ENCODE measurements at regions not wholly inside any gene's neighbourhood (a gene's known extent, or its start where the extent isn't known, plus 50 kb on each side); places are given as distances from the start of the nearest gene placed in this dataset.
"Not testable (repeated sequence)": the region's sequence is repeated elsewhere in the genome, so short reads cannot be mapped to it uniquely, and the experiment has no call there.

- Histone ChIP-seq H3K9me3 (ENCODE audit: control insufficient read depth in 1 of 2, low read length in 2 of 2) (no peaks in the 10 kb centered on the region), H3K36me3 (ENCODE audit: control insufficient read depth in 1 of 2, insufficient read depth in 2 of 2, low read length in 2 of 2) (no peaks in the 10 kb centered on the region), H3K4me1 (ENCODE audit: control insufficient read depth in 1 of 2, insufficient read depth in 2 of 2, low read length in 2 of 2) (no peaks in the 10 kb centered on the region), H3K4me3 (ENCODE audit: low read depth in 1 of 2, low read length in 2 of 2) (no peak overlapping the region), H3K27ac (ENCODE audit: low read length) (no peak overlapping the region), H3K27me3 (ENCODE audit: low read depth, low read length) (no peaks in the 10 kb centered on the region)
Measured at GRCh38 chr3:76267851-76268380, 482.6 kb upstream of the ZNF717 start.

- Histone ChIP-seq H3K27ac (ENCODE audit: low read length) (no peak overlapping the region), H3K36me3 (ENCODE audit: control insufficient read depth in 1 of 2, insufficient read depth in 2 of 2, low read length in 2 of 2) (no peaks in the 10 kb centered on the region), H3K27me3 (ENCODE audit: low read depth, low read length) (no peaks in the 10 kb centered on the region), H3K4me1 (ENCODE audit: control insufficient read depth in 1 of 2, insufficient read depth in 2 of 2, low read length in 2 of 2) (no peaks in the 10 kb centered on the region), H3K9me3 (ENCODE audit: control insufficient read depth in 1 of 2, low read length in 2 of 2) (no peaks in the 10 kb centered on the region), H3K4me3 (ENCODE audit: low read depth in 1 of 2, low read length in 2 of 2) (no peak overlapping the region)
Measured at GRCh38 chr3:76293856-76294255, 508.5 kb upstream of the ZNF717 start.

- Histone ChIP-seq H3K27me3 (ENCODE audit: low read depth, low read length) (no peaks in the 10 kb centered on the region), H3K4me1 (ENCODE audit: control insufficient read depth in 1 of 2, insufficient read depth in 2 of 2, low read length in 2 of 2) (no peaks in the 10 kb centered on the region), H3K9me3 (ENCODE audit: control insufficient read depth in 1 of 2, low read length in 2 of 2) (no peaks in the 10 kb centered on the region), H3K36me3 (ENCODE audit: control insufficient read depth in 1 of 2, insufficient read depth in 2 of 2, low read length in 2 of 2) (no peaks in the 10 kb centered on the region), H3K27ac (ENCODE audit: low read length) (no peak overlapping the region), H3K4me3 (ENCODE audit: low read depth in 1 of 2, low read length in 2 of 2) (no peak overlapping the region)
Measured at GRCh38 chr3:76300746-76301145, 515.4 kb upstream of the ZNF717 start.

DNA sequence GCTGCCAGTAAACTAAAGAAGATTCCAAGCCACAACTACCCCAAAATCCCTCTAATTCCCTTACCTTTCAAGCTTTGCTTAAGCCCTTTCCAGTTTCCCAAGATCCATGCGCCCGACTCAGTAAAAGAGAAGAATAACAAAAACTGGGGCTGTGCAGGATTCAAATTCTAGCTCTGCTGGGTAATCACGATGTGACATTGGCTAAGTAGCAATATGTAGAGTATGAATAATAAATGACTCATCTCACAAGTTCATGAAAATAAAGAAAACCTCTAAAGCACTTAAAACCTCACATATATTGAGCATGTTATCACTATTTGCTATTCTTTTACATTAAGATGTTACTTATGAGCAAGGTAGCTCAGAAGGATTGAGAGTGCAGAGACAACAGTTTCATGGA is 522.2 kb upstream of the ZNF717 start:
- no peaks in the 10 kb centered on the region for H3K36me3 ChIP-seq (ENCODE audit: control insufficient read depth in 1 of 2, insufficient read depth in 2 of 2, low read length in 2 of 2)

GRCh38 chr3:76308541-76308940 is 523.2 kb upstream of the ZNF717 start:
- Histone ChIP-seq H3K4me1 (ENCODE audit: control insufficient read depth in 1 of 2, insufficient read depth in 2 of 2, low read length in 2 of 2) (no peaks in the 10 kb centered on the region), H3K36me3 (ENCODE audit: control insufficient read depth in 1 of 2, insufficient read depth in 2 of 2, low read length in 2 of 2) (no peaks in the 10 kb centered on the region), H3K27ac (ENCODE audit: low read length) (no peak overlapping the region)

More for the DNA sequence above, 522.2 kb upstream of the ZNF717 start:
- Histone ChIP-seq H3K27me3 (ENCODE audit: low read depth, low read length) (no peaks in the 10 kb centered on the region), H3K4me1 (ENCODE audit: control insufficient read depth in 1 of 2, insufficient read depth in 2 of 2, low read length in 2 of 2) (no peaks in the 10 kb centered on the region), H3K4me3 (ENCODE audit: low read depth in 1 of 2, low read length in 2 of 2) (no peak overlapping the region), H3K27ac (ENCODE audit: low read length) (no peak overlapping the region), H3K9me3 (ENCODE audit: control insufficient read depth in 1 of 2, low read length in 2 of 2) (peaks cover 0 to 4% of the 10 kb centered on the region in 2 donors)

GRCh38 chr3:76310089-76310488 is 524.7 kb upstream of the ZNF717 start:
- no peaks in the 10 kb centered on the region for H3K27me3 ChIP-seq (ENCODE audit: low read depth, low read length)
- H3K4me1 ChIP-seq (ENCODE audit: control insufficient read depth in 1 of 2, insufficient read depth in 2 of 2, low read length in 2 of 2) = no peaks in the 10 kb centered on the region
- no peak overlapping the region for H3K27ac ChIP-seq (ENCODE audit: low read length)
- peaks cover 0 to 4% of the 10 kb centered on the region in 2 donors for H3K9me3 ChIP-seq (ENCODE audit: control insufficient read depth in 1 of 2, low read length in 2 of 2)
- no peak overlapping the region for H3K4me3 ChIP-seq (ENCODE audit: low read depth in 1 of 2, low read length in 2 of 2)
- H3K36me3 ChIP-seq (ENCODE audit: control insufficient read depth in 1 of 2, insufficient read depth in 2 of 2, low read length in 2 of 2) = no peaks in the 10 kb centered on the region

More at GRCh38 chr3:76308541-76308940, 523.2 kb upstream of the ZNF717 start:
- Histone ChIP-seq H3K27me3 (ENCODE audit: low read depth, low read length) (no peaks in the 10 kb centered on the region), H3K9me3 (ENCODE audit: control insufficient read depth in 1 of 2, low read length in 2 of 2) (peaks cover 0 to 4% of the 10 kb centered on the region in 2 donors), H3K4me3 (ENCODE audit: low read depth in 1 of 2, low read length in 2 of 2) (no peak overlapping the region)

- Histone ChIP-seq H3K27me3 (ENCODE audit: low read depth, low read length) (no peaks in the 10 kb centered on the region), H3K4me1 (ENCODE audit: control insufficient read depth in 1 of 2, insufficient read depth in 2 of 2, low read length in 2 of 2) (no peaks in the 10 kb centered on the region), H3K9me3 (ENCODE audit: control insufficient read depth in 1 of 2, low read length in 2 of 2) (peaks cover 0 to 4% of the 10 kb centered on the region in 2 donors), H3K27ac (ENCODE audit: low read length) (no peak overlapping the region), H3K36me3 (ENCODE audit: control insufficient read depth in 1 of 2, insufficient read depth in 2 of 2, low read length in 2 of 2) (no peaks in the 10 kb centered on the region), H3K4me3 (ENCODE audit: low read depth in 1 of 2, low read length in 2 of 2) (no peak overlapping the region)
Measured at GRCh38 chr3:76310667-76311066, 525.3 kb upstream of the ZNF717 start.

DNA sequence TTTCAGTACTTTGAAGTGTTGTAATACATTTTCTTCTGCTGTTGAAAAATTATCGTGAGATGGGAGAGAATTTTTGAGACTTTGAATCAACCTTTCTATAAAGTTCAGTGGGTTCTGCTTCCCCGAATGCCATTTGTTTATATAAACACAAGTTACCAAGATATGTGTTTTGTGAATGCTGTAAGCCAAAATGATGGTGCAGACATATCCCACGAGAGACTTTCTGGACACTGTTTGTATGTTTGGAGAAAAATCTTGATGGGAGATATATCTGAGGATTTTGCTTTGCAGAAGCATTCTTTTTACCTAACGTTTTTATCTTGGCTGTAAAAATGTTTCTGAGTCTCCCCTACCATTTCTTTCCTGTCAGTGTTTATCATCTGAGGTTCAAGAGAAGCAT is 526.6 kb upstream of the ZNF717 start:
- no peak overlapping the region for H3K4me3 ChIP-seq (ENCODE audit: low read depth in 1 of 2, low read length in 2 of 2)
- H3K4me1 ChIP-seq (ENCODE audit: control insufficient read depth in 1 of 2, insufficient read depth in 2 of 2, low read length in 2 of 2) = no peaks in the 10 kb centered on the region
- H3K27me3 ChIP-seq (ENCODE audit: low read depth, low read length) = no peaks in the 10 kb centered on the region
- H3K36me3 ChIP-seq (ENCODE audit: control insufficient read depth in 1 of 2, insufficient read depth in 2 of 2, low read length in 2 of 2) = no peaks in the 10 kb centered on the region
- H3K9me3 ChIP-seq (ENCODE audit: control insufficient read depth in 1 of 2, low read length in 2 of 2) = peaks cover 0 to 2% of the 10 kb centered on the region in 2 donors
- no peak overlapping the region for H3K27ac ChIP-seq (ENCODE audit: low read length)

- H3K27me3 ChIP-seq (ENCODE audit: low read depth, low read length); H3K4me1 ChIP-seq (ENCODE audit: control insufficient read depth in 1 of 2, insufficient read depth in 2 of 2, low read length in 2 of 2); H3K4me3 ChIP-seq (ENCODE audit: low read depth in 1 of 2, low read length in 2 of 2); H3K27ac ChIP-seq (ENCODE audit: low read length); H3K36me3 ChIP-seq (ENCODE audit: control insufficient read depth in 1 of 2, insufficient read depth in 2 of 2, low read length in 2 of 2); H3K9me3 ChIP-seq (ENCODE audit: control insufficient read depth in 1 of 2, low read length in 2 of 2): not testable (repeated sequence)
Measured at GRCh38 chr3:76315906-76316305, 530.6 kb upstream of the ZNF717 start.

DNA sequence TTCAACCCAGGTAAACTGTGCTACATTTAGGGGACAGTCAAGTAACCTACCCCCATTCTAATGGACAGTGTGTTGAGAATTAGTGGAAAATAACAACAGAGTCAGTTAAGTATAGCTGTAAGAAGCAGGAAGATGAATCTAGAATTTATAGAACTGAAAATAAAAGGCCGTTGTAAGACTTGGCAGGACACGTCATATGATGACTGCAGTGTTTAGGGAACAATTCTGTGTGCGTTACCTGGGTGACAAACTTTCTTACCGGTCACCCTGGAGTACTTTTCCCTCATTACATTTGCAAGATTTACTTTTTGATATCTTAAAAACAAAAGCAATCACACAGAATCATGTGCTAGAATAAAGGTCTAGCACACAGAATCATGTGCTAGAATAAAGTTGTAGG is 536.3 kb upstream of the ZNF717 start:
- H3K27ac ChIP-seq (ENCODE audit: low read length) = no peak overlapping the region
- no peaks in the 10 kb centered on the region for H3K27me3 ChIP-seq (ENCODE audit: low read depth, low read length)
- no peaks in the 10 kb centered on the region for H3K4me1 ChIP-seq (ENCODE audit: control insufficient read depth in 1 of 2, insufficient read depth in 2 of 2, low read length in 2 of 2)
- H3K36me3 ChIP-seq (ENCODE audit: control insufficient read depth in 1 of 2, insufficient read depth in 2 of 2, low read length in 2 of 2) = no peaks in the 10 kb centered on the region
- no peaks in the 10 kb centered on the region for H3K9me3 ChIP-seq (ENCODE audit: control insufficient read depth in 1 of 2, low read length in 2 of 2)
- no peak overlapping the region for H3K4me3 ChIP-seq (ENCODE audit: low read depth in 1 of 2, low read length in 2 of 2)

GRCh38 chr3:76324101-76324500 is 538.8 kb upstream of the ZNF717 start:
- Histone ChIP-seq H3K36me3 (ENCODE audit: control insufficient read depth in 1 of 2, insufficient read depth in 2 of 2, low read length in 2 of 2) (no peaks in the 10 kb centered on the region), H3K9me3 (ENCODE audit: control insufficient read depth in 1 of 2, low read length in 2 of 2) (no peaks in the 10 kb centered on the region), H3K27me3 (ENCODE audit: low read depth, low read length) (no peaks in the 10 kb centered on the region), H3K27ac (ENCODE audit: low read length) (no peak overlapping the region), H3K4me1 (ENCODE audit: control insufficient read depth in 1 of 2, insufficient read depth in 2 of 2, low read length in 2 of 2) (no peaks in the 10 kb centered on the region), H3K4me3 (ENCODE audit: low read depth in 1 of 2, low read length in 2 of 2) (no peak overlapping the region)

DNA sequence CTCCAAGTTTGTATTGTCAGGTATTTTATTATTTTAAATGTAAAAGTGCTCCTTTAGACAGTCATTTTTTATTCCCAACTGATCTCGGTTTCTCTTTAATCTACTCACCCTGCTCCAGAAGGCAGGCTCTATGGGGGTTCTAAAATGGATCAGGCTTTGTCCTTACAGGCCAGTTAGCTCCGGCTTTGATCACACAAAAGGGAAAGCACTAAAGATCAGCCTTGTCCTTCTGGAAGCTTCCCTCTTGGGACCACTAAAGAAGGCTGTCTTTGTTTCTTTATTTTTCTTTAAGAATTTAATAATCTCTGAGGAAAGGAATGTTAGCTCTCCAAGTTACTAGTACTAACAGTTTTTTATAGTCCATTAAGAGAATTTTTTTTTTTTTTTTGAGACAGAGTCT is 560.5 kb upstream of the ZNF717 start:
- no peaks in the 10 kb centered on the region for H3K36me3 ChIP-seq (ENCODE audit: control insufficient read depth in 1 of 2, insufficient read depth in 2 of 2, low read length in 2 of 2)
- no peak overlapping the region for H3K4me3 ChIP-seq (ENCODE audit: low read depth in 1 of 2, low read length in 2 of 2)
- no peaks in the 10 kb centered on the region for H3K27me3 ChIP-seq (ENCODE audit: low read depth, low read length)
- H3K9me3 ChIP-seq (ENCODE audit: control insufficient read depth in 1 of 2, low read length in 2 of 2) = no peaks in the 10 kb centered on the region
- no peaks in the 10 kb centered on the region for H3K4me1 ChIP-seq (ENCODE audit: control insufficient read depth in 1 of 2, insufficient read depth in 2 of 2, low read length in 2 of 2)
- no peak overlapping the region for H3K27ac ChIP-seq (ENCODE audit: low read length)
